H1 (cell line): ENCODE measurements at regions not wholly inside any gene's neighbourhood (a gene's known extent, or its start where the extent isn't known, plus 50 kb on each side); places are given as distances from the start of the nearest gene placed in this dataset.

Experiments used
- ASH2L ChIP-seq: fragments of 200-600, 300-600 bp; sonication (generic); IDR thresholded peaks from one replicate; pipeline ENCODE4 v1.7.1; 2017; ENCODE audit warnings: low read length
- RBBP5 ChIP-seq: IDR thresholded peaks from 2 replicates; pipeline ENCODE4 v1.7.1; 2012; ENCODE audit warnings: low read depth, mild to moderate bottlenecking, inconsistent platforms, low read length, moderate library complexity, borderline replicate concordance
- TF ChIP-seq, protein P1 (sequence below): fragments of 300-600 bp; sonication (generic); IDR thresholded peaks from 2 replicates; pipeline ENCODE4 v1.7.1; 2012; ENCODE audit warnings: low read length, moderate library complexity, mild to moderate bottlenecking, inconsistent platforms; ENCODE audit not compliant: insufficient replicate concordance
- TF ChIP-seq, protein P2 (sequence below): IDR thresholded peaks from 2 replicates; pipeline ENCODE4 v1.6.1; 2012; ENCODE audit warnings: inconsistent platforms
- TF ChIP-seq, protein P3 (sequence below): IDR thresholded peaks from 2 replicates; pipeline ENCODE4 v1.6.1; 2012; ENCODE audit warnings: inconsistent platforms

DNA sequence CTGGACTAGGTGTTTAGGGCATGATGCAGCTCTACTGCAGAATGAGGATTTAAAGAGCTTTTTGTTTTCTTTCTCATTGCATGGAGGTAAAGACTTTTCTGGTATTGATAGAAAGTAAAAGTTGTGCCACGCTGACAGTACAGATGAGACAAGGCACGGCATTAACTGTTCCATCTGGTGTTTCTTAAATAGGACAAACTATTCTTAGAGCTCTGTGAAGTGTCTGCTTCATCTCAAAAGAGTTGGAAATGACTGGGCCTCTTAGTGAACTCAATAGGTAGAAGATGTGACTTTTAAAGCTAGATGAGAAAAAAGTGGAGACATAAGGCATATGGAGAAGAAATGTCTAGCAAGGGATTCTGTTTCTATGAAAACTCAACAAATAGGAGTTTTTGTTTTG is 321.8 kb downstream of the RPRM start (continued):
- TF ChIP-seq ASH2L, result no peak
- TF ChIP-seq, protein P1, sequence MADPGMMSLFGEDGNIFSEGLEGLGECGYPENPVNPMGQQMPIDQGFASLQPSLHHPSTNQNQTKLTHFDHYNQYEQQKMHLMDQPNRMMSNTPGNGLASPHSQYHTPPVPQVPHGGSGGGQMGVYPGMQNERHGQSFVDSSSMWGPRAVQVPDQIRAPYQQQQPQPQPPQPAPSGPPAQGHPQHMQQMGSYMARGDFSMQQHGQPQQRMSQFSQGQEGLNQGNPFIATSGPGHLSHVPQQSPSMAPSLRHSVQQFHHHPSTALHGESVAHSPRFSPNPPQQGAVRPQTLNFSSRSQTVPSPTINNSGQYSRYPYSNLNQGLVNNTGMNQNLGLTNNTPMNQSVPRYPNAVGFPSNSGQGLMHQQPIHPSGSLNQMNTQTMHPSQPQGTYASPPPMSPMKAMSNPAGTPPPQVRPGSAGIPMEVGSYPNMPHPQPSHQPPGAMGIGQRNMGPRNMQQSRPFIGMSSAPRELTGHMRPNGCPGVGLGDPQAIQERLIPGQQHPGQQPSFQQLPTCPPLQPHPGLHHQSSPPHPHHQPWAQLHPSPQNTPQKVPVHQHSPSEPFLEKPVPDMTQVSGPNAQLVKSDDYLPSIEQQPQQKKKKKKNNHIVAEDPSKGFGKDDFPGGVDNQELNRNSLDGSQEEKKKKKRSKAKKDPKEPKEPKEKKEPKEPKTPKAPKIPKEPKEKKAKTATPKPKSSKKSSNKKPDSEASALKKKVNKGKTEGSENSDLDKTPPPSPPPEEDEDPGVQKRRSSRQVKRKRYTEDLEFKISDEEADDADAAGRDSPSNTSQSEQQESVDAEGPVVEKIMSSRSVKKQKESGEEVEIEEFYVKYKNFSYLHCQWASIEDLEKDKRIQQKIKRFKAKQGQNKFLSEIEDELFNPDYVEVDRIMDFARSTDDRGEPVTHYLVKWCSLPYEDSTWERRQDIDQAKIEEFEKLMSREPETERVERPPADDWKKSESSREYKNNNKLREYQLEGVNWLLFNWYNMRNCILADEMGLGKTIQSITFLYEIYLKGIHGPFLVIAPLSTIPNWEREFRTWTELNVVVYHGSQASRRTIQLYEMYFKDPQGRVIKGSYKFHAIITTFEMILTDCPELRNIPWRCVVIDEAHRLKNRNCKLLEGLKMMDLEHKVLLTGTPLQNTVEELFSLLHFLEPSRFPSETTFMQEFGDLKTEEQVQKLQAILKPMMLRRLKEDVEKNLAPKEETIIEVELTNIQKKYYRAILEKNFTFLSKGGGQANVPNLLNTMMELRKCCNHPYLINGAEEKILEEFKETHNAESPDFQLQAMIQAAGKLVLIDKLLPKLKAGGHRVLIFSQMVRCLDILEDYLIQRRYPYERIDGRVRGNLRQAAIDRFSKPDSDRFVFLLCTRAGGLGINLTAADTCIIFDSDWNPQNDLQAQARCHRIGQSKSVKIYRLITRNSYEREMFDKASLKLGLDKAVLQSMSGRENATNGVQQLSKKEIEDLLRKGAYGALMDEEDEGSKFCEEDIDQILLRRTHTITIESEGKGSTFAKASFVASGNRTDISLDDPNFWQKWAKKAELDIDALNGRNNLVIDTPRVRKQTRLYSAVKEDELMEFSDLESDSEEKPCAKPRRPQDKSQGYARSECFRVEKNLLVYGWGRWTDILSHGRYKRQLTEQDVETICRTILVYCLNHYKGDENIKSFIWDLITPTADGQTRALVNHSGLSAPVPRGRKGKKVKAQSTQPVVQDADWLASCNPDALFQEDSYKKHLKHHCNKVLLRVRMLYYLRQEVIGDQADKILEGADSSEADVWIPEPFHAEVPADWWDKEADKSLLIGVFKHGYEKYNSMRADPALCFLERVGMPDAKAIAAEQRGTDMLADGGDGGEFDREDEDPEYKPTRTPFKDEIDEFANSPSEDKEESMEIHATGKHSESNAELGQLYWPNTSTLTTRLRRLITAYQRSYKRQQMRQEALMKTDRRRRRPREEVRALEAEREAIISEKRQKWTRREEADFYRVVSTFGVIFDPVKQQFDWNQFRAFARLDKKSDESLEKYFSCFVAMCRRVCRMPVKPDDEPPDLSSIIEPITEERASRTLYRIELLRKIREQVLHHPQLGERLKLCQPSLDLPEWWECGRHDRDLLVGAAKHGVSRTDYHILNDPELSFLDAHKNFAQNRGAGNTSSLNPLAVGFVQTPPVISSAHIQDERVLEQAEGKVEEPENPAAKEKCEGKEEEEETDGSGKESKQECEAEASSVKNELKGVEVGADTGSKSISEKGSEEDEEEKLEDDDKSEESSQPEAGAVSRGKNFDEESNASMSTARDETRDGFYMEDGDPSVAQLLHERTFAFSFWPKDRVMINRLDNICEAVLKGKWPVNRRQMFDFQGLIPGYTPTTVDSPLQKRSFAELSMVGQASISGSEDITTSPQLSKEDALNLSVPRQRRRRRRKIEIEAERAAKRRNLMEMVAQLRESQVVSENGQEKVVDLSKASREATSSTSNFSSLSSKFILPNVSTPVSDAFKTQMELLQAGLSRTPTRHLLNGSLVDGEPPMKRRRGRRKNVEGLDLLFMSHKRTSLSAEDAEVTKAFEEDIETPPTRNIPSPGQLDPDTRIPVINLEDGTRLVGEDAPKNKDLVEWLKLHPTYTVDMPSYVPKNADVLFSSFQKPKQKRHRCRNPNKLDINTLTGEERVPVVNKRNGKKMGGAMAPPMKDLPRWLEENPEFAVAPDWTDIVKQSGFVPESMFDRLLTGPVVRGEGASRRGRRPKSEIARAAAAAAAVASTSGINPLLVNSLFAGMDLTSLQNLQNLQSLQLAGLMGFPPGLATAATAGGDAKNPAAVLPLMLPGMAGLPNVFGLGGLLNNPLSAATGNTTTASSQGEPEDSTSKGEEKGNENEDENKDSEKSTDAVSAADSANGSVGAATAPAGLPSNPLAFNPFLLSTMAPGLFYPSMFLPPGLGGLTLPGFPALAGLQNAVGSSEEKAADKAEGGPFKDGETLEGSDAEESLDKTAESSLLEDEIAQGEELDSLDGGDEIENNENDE, result no peak
- TF ChIP-seq, protein P2, sequence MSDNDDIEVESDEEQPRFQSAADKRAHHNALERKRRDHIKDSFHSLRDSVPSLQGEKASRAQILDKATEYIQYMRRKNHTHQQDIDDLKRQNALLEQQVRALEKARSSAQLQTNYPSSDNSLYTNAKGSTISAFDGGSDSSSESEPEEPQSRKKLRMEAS, result no peak
- no peak for TF ChIP-seq RBBP5
- TF ChIP-seq, protein P3, sequence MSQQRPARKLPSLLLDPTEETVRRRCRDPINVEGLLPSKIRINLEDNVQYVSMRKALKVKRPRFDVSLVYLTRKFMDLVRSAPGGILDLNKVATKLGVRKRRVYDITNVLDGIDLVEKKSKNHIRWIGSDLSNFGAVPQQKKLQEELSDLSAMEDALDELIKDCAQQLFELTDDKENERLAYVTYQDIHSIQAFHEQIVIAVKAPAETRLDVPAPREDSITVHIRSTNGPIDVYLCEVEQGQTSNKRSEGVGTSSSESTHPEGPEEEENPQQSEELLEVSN, result no peak
